Neural progenitor cell (in vitro differentiated cells): ENCODE measurements at regions not wholly inside any gene's neighbourhood (a gene's known extent, or its start where the extent isn't known, plus 50 kb on each side); places are given as distances from the start of the nearest gene placed in this dataset.

Source experiments
- DNase-seq: peaks from one replicate; pipeline ENCODE4 v3.0.0-alpha.2; 2016; ENCODE audit warnings: low spot score
- H2AFZ ChIP-seq: fragments of 200-600 bp; sonication (generic); replicated peaks from 2 replicates; pipeline ENCODE4 v1.6.1; 2016; ENCODE audit warnings: antibody characterized with exemption
- H3F3A ChIP-seq: fragments of 200-600 bp; sonication (generic); 2 replicates; pipeline ENCODE4 v1.6.1; 2016; ENCODE audit warnings: antibody characterized with exemption, low read depth
- H3K27ac ChIP-seq: fragments of 200-600 bp; sonication (generic); 2 replicates; pipeline ENCODE4 v1.5.1; 2016; ENCODE audit warnings: mild to moderate bottlenecking
- H3K27me3 ChIP-seq: fragments of 200-600 bp; sonication (generic); 2 replicates; pipeline ENCODE4 v1.6.1; 2016; ENCODE audit warnings: mild to moderate bottlenecking, moderate library complexity
- H3K36me3 ChIP-seq: fragments of 200-600 bp; sonication (generic); 2 replicates; pipeline ENCODE4 v1.5.1; 2016
- H3K4me1 ChIP-seq: fragments of 200-600 bp; sonication (generic); 2 replicates; pipeline ENCODE4 v1.6.1; 2016; ENCODE audit warnings: mixed run types
- H3K4me2 ChIP-seq: fragments of 200-600 bp; sonication (generic); 2 replicates; pipeline ENCODE4 v1.6.1; 2016
- H3K4me3 ChIP-seq: fragments of 200-600 bp; sonication (generic); 2 replicates; pipeline ENCODE4 v1.5.1; 2016
- H3K79me2 ChIP-seq: fragments of 200-600 bp; sonication (generic); 2 replicates; pipeline ENCODE4 v1.6.1; 2016; ENCODE audit warnings: low read depth
- H3K9ac ChIP-seq: fragments of 200-600 bp; sonication (generic); 2 replicates; pipeline ENCODE4 v1.6.1; 2016
- H3K9me3 ChIP-seq: fragments of 200-600 bp; sonication (generic); 2 replicates; pipeline ENCODE4 v1.5.1; 2016; ENCODE audit warnings: low read depth
- H4K20me1 ChIP-seq: fragments of 200-600 bp; sonication (generic); 2 replicates; pipeline ENCODE4 v1.6.1; 2016; ENCODE audit warnings: low read depth
- H3K27ac Mint-ChIP-seq: 3 replicates; pipeline ENCODE4 v1.8.0; 2021; ENCODE audit warnings: mixed read lengths
- H3K27me3 Mint-ChIP-seq: 2 replicates; pipeline ENCODE4 v1.8.0; 2022; ENCODE audit warnings: low read depth, mild to moderate bottlenecking, inconsistent platforms, moderate library complexity, mixed read lengths; ENCODE audit not compliant: insufficient read depth
- H3K36me3 Mint-ChIP-seq: 3 replicates; pipeline ENCODE4 v1.8.0; 2021; ENCODE audit warnings: mixed read lengths
- H3K4me1 Mint-ChIP-seq: 3 replicates; pipeline ENCODE4 v1.8.0; 2021; ENCODE audit warnings: mixed read lengths
- H3K4me3 Mint-ChIP-seq: 3 replicates; pipeline ENCODE4 v1.8.0; 2021; ENCODE audit warnings: mild to moderate bottlenecking, moderate library complexity, mixed read lengths
- H3K9me3 Mint-ChIP-seq: 3 replicates; pipeline ENCODE4 v1.8.0; 2020; ENCODE audit warnings: mixed read lengths
- CTCF ChIP-seq: fragments of 200-600 bp; sonication (generic); IDR thresholded peaks from 2 replicates; pipeline ENCODE4 v1.5.1; 2017; ENCODE audit warnings: antibody characterized with exemption, mild to moderate bottlenecking
- EZH2 ChIP-seq: fragments of 200-600 bp; sonication (generic); IDR thresholded peaks from 2 replicates; pipeline ENCODE4 v1.6.1; 2017; ENCODE audit warnings: antibody characterized with exemption, mild to moderate bottlenecking, moderate library complexity
- EZH2phosphoT487 ChIP-seq: fragments of 200-600 bp; sonication (generic); IDR thresholded peaks from 2 replicates; pipeline ENCODE4 v1.6.1; 2017; ENCODE audit warnings: antibody characterized with exemption

DNA sequence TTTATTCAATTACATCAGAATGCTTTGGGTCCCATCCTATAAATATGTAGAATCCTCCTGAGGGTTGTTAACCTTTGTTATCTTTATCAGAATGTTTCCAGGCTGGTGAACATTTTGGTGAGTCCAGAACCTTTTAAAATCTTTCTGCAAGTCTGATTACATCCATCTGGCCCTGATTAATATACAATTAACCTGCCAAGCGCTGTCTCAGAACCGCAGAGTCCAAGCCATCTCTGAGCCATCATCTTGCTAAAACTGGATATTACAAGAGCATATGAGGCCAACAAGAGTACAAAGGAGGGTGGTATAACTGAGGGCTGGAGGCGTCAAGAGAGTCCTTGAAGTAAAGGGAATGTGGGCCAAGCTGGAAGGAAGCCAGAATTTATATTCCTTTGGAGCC, 88.6 kb upstream of the ZC3H11B start:
- Mint-ChIP-seq H3K9me3 (no peaks in the 10 kb centered on the region), H3K36me3 (no peaks in the 10 kb centered on the region), H3K27me3 (peaks cover 2% of the 10 kb centered on the region), H3K27ac (no peak overlapping the region), H3K4me3 (no peak overlapping the region), H3K4me1 (no peaks in the 10 kb centered on the region)
- Histone ChIP-seq H3K79me2 (no peaks in the 10 kb centered on the region), H3K4me2 (no peak overlapping the region), H3K27ac (no peak overlapping the region), H2AFZ (no peak overlapping the region), H3F3A (no peaks in the 10 kb centered on the region), H3K4me3 (no peak overlapping the region), H3K36me3 (no peaks in the 10 kb centered on the region), H3K4me1 (no peaks in the 10 kb centered on the region), H3K9me3 (no peaks in the 10 kb centered on the region), H4K20me1 (no peaks in the 10 kb centered on the region), H3K9ac (no peak overlapping the region), H3K27me3 (no peaks in the 10 kb centered on the region)
- TF ChIP-seq EZH2phosphoT487 (no peak), CTCF (no peak), EZH2 (no peak)
- DNase-seq, result no peak

GRCh38 chr1:219699870-219700269, 87.0 kb upstream of the ZC3H11B start:
- H3K4me2 ChIP-seq, result no peak overlapping the region
- no peak overlapping the region for H3K27ac ChIP-seq
- TF ChIP-seq EZH2phosphoT487, result no peak
- H3K9ac ChIP-seq, result no peak overlapping the region
- no peaks in the 10 kb centered on the region for H3K9me3 Mint-ChIP-seq
- no peaks in the 10 kb centered on the region for H3K79me2 ChIP-seq
- no peaks in the 10 kb centered on the region for H3K4me1 Mint-ChIP-seq
- H3K36me3 ChIP-seq, result no peaks in the 10 kb centered on the region
- no peak overlapping the region for H3K27ac Mint-ChIP-seq
- H3K4me1 ChIP-seq, result no peaks in the 10 kb centered on the region
- H2AFZ ChIP-seq, result no peak overlapping the region
- no peaks in the 10 kb centered on the region for H3K27me3 ChIP-seq
- peaks cover 2% of the 10 kb centered on the region for H3K27me3 Mint-ChIP-seq
- H4K20me1 ChIP-seq, result no peaks in the 10 kb centered on the region
- no peaks in the 10 kb centered on the region for H3F3A ChIP-seq
- no peak for DNase-seq
- no peaks in the 10 kb centered on the region for H3K36me3 Mint-ChIP-seq
- no peak overlapping the region for H3K4me3 Mint-ChIP-seq
- no peaks in the 10 kb centered on the region for H3K9me3 ChIP-seq
- no peak overlapping the region for H3K4me3 ChIP-seq

DNA sequence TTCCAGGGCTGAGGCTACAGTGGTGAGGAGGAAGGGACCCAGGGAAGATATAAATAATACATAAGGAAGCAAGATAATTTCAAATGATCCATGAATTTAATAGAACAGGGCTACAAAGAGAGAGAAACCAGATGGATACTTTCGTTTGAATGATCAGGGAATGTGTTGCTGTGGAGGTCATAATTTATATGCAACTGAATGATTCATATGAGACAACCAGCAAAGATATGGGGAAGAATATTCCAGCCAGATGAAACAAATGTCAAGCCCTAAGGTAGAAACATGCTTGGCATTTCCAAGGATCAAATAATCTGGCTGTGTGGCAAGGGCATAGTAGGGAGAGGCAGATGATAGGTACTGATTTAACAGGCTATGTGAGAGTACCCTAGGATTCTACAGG, 84.8 kb upstream of the ZC3H11B start:
- TF ChIP-seq EZH2phosphoT487 (no peak), CTCF (no peak), EZH2 (no peak)
- H3K4me1 Mint-ChIP-seq, result peaks cover 3% of the 10 kb centered on the region

GRCh38 chr1:219692981-219693380, 80.1 kb upstream of the ZC3H11B start:
- Histone ChIP-seq H3F3A (no peaks in the 10 kb centered on the region), H3K4me2 (no peak overlapping the region), H3K27ac (no peak overlapping the region), H2AFZ (no peak overlapping the region), H3K9me3 (no peaks in the 10 kb centered on the region), H3K79me2 (no peaks in the 10 kb centered on the region), H3K4me1 (no peaks in the 10 kb centered on the region), H3K27me3 (no peaks in the 10 kb centered on the region), H3K4me3 (no peak overlapping the region), H3K9ac (no peak overlapping the region), H3K36me3 (no peaks in the 10 kb centered on the region), H4K20me1 (no peaks in the 10 kb centered on the region)
- DNase-seq, result no peak
- no peaks in the 10 kb centered on the region for H3K36me3 Mint-ChIP-seq
- no peak overlapping the region for H3K27ac Mint-ChIP-seq
- H3K4me3 Mint-ChIP-seq, result no peak overlapping the region
- H3K27me3 Mint-ChIP-seq, result peaks cover 6% of the 10 kb centered on the region
- TF ChIP-seq EZH2, result no peak
- H3K4me1 Mint-ChIP-seq, result peaks cover 10% of the 10 kb centered on the region
- H3K9me3 Mint-ChIP-seq, result no peaks in the 10 kb centered on the region

More for the DNA sequence above, 84.8 kb upstream of the ZC3H11B start:
- no peaks in the 10 kb centered on the region for H4K20me1 ChIP-seq
- no peak overlapping the region for H2AFZ ChIP-seq
- Mint-ChIP-seq H3K36me3 (no peaks in the 10 kb centered on the region), H3K4me3 (no peak overlapping the region), H3K27ac (no peak overlapping the region), H3K9me3 (no peaks in the 10 kb centered on the region), H3K27me3 (peaks cover 4% of the 10 kb centered on the region)
- no peak overlapping the region for H3K27ac ChIP-seq
- no peak overlapping the region for H3K4me3 ChIP-seq
- no peaks in the 10 kb centered on the region for H3K79me2 ChIP-seq
- H3K9me3 ChIP-seq, result no peaks in the 10 kb centered on the region
- no peaks in the 10 kb centered on the region for H3F3A ChIP-seq
- no peaks in the 10 kb centered on the region for H3K4me1 ChIP-seq
- H3K36me3 ChIP-seq, result no peaks in the 10 kb centered on the region
- H3K9ac ChIP-seq, result no peak overlapping the region
- no peak for DNase-seq
- H3K4me2 ChIP-seq, result no peak overlapping the region
- H3K27me3 ChIP-seq, result no peaks in the 10 kb centered on the region
